Vagina (tissue), 2 donors: ENCODE measurements at regions not wholly inside any gene's neighbourhood (a gene's known extent, or its start where the extent isn't known, plus 50 kb on each side); places are given as distances from the start of the nearest gene placed in this dataset.

Experiments used
- DNase-seq, 2 donors: peaks; one replicate each; pipeline ENCODE4 v3.0.0-alpha.2; 2017; ENCODE audit errors: extremely low spot score in 2 of 2
- H3K27ac ChIP-seq: fragments of 200-600 bp; sonication (generic); one replicate; pipeline ENCODE4 v1.5.1; 2019
- H3K27me3 ChIP-seq: fragments of 200-600 bp; sonication (generic); one replicate; pipeline ENCODE4 v1.5.1; 2019
- H3K36me3 ChIP-seq, 2 donors: fragments of 200-600 bp; sonication (generic); one replicate each; pipeline ENCODE4 v1.5.1; 2017 to 2019
- H3K4me1 ChIP-seq: fragments of 200-600 bp; sonication (generic); one replicate; pipeline ENCODE4 v1.5.1; 2019
- H3K4me3 ChIP-seq, 2 donors: fragments of 200-600 bp; sonication (generic); 1 replicate in 1 of 2; 2 replicates in 1 of 2; pipeline ENCODE4 v1.5.1; 2016 to 2019
- H3K9me3 ChIP-seq: fragments of 200-600 bp; sonication (generic); one replicate; pipeline ENCODE4 v1.5.1; 2019
- CTCF ChIP-seq, 3 experiments: fragments of 450-650 bp in 2 of 3; fragments of 200-600 bp in 1 of 3; sonication (generic) in 1 of 3; IDR thresholded peaks; one replicate each; pipeline ENCODE4 v1.5.1; 2017 to 2019; ENCODE audit warnings: antibody characterized with exemption in 3 of 3, mild to moderate bottlenecking in 2 of 3, moderate library complexity in 2 of 3
- POLR2A ChIP-seq, 2 donors: fragments of 450-650 bp; IDR thresholded peaks; one replicate each; pipeline ENCODE4 v1.6.1; 2017; ENCODE audit warnings: antibody characterized with exemption in 2 of 2, mild to moderate bottlenecking in 2 of 2, moderate library complexity in 2 of 2
- POLR2AphosphoS5 ChIP-seq, 2 donors: sonication (generic); formaldehyde crosslinking; IDR thresholded peaks; one replicate each; pipeline ENCODE4 v1.9.0; 2017; ENCODE audit warnings: antibody characterized with exemption in 2 of 2, mild to moderate bottlenecking in 2 of 2, low read depth in 1 of 2; ENCODE audit not compliant: insufficient read depth in 1 of 2
- intact Hi-C: fragments of 100-400 bp; cut with DNase I; formaldehyde crosslinking; loops from one replicate; pipeline ENCODE4 v1.15.1; 2023

- TF ChIP-seq POLR2A (IDR thresholded peaks at IDR 0.05) (no peak), CTCF (IDR thresholded peaks at IDR 0.05) (no peak), POLR2AphosphoS5 (IDR thresholded peaks at IDR 0.05; ENCODE audit: insufficient read depth in 1 of 2, low read depth in 1 of 2) (no peak)
- Histone ChIP-seq H3K27me3 (no peaks in the 10 kb centered on the region), H3K4me3 (no peak overlapping the region), H3K4me1 (no peaks in the 10 kb centered on the region), H3K27ac (no peak overlapping the region), H3K9me3 (no peaks in the 10 kb centered on the region), H3K36me3 (no peaks in the 10 kb centered on the region)
- intact Hi-C loops, result no loop called here
- DNase-seq, result no peak
These were observed 96.7 kb upstream of the TP63 start for GRCh38 chr3:189534531-189534930.

- Histone ChIP-seq H3K4me3 (no peak overlapping the region), H3K4me1 (no peaks in the 10 kb centered on the region), H3K27ac (no peak overlapping the region), H3K36me3 (no peaks in the 10 kb centered on the region), H3K9me3 (no peaks in the 10 kb centered on the region), H3K27me3 (no peaks in the 10 kb centered on the region)
- DNase-seq, result no peak
- intact Hi-C loops, result no loop called here
- no peak for TF ChIP-seq POLR2AphosphoS5 (IDR thresholded peaks at IDR 0.05; ENCODE audit: insufficient read depth in 1 of 2, low read depth in 1 of 2)
- TF ChIP-seq POLR2A (IDR thresholded peaks at IDR 0.05), result no peak
- no peak for TF ChIP-seq CTCF (IDR thresholded peaks at IDR 0.05)
These were observed 94.1 kb upstream of the TP63 start for GRCh38 chr3:189537135-189537534.

GRCh38 chr3:189547448-189547847 is 83.7 kb upstream of the TP63 start:
- no peak for TF ChIP-seq POLR2A (IDR thresholded peaks at IDR 0.05)
- no peak for TF ChIP-seq POLR2AphosphoS5 (IDR thresholded peaks at IDR 0.05; ENCODE audit: insufficient read depth in 1 of 2, low read depth in 1 of 2)
- TF ChIP-seq CTCF (IDR thresholded peaks at IDR 0.05), result no peak
- Histone ChIP-seq H3K4me3 (no peak overlapping the region), H3K4me1 (no peaks in the 10 kb centered on the region), H3K27me3 (no peaks in the 10 kb centered on the region), H3K9me3 (no peaks in the 10 kb centered on the region), H3K36me3 (no peaks in the 10 kb centered on the region), H3K27ac (no peak overlapping the region)
- DNase-seq, result no peak
- intact Hi-C loops, result no loop called here

GRCh38 chr3:189548053-189548452 is 83.1 kb upstream of the TP63 start:
- Histone ChIP-seq H3K27me3 (no peaks in the 10 kb centered on the region), H3K4me1 (no peaks in the 10 kb centered on the region), H3K36me3 (no peaks in the 10 kb centered on the region), H3K9me3 (no peaks in the 10 kb centered on the region), H3K4me3 (no peak overlapping the region), H3K27ac (no peak overlapping the region)
- intact Hi-C loops, result no loop called here
- TF ChIP-seq POLR2A (IDR thresholded peaks at IDR 0.05), result no peak
- TF ChIP-seq POLR2AphosphoS5 (IDR thresholded peaks at IDR 0.05; ENCODE audit: insufficient read depth in 1 of 2, low read depth in 1 of 2), result no peak
- no peak for TF ChIP-seq CTCF (IDR thresholded peaks at IDR 0.05)
- no peak for DNase-seq

- no peaks in the 10 kb centered on the region for H3K9me3 ChIP-seq
- no peak for DNase-seq
- intact Hi-C loops, result no loop called here
- H3K4me1 ChIP-seq, result no peaks in the 10 kb centered on the region
- no peak overlapping the region for H3K27ac ChIP-seq
- no peaks in the 10 kb centered on the region for H3K36me3 ChIP-seq
- no peak overlapping the region for H3K4me3 ChIP-seq
- no peaks in the 10 kb centered on the region for H3K27me3 ChIP-seq
- TF ChIP-seq POLR2AphosphoS5 (IDR thresholded peaks at IDR 0.05; ENCODE audit: insufficient read depth in 1 of 2, low read depth in 1 of 2) (no peak), CTCF (IDR thresholded peaks at IDR 0.05) (no peak), POLR2A (IDR thresholded peaks at IDR 0.05) (no peak)
These were observed 80.2 kb upstream of the TP63 start for GRCh38 chr3:189551007-189551406.
